B cell (primary cell): ENCODE measurements at regions not wholly inside any gene's neighbourhood (a gene's known extent, or its start where the extent isn't known, plus 50 kb on each side); places are given as distances from the start of the nearest gene placed in this dataset.

Experiments used
- CTCF ChIP-seq: fragments of 200-600 bp; IDR thresholded peaks from one replicate; pipeline ENCODE4 v1.8.0; 2022; ENCODE audit warnings: antibody characterized with exemption, mild to moderate bottlenecking
- EZH2 ChIP-seq: IDR thresholded peaks from 2 replicates; pipeline ENCODE4 v1.6.1; 2012; ENCODE audit warnings: borderline replicate concordance, low read depth, mild to moderate bottlenecking, moderate library complexity, low read length; ENCODE audit not compliant: insufficient read depth, poor library complexity, severe bottlenecking

DNA sequence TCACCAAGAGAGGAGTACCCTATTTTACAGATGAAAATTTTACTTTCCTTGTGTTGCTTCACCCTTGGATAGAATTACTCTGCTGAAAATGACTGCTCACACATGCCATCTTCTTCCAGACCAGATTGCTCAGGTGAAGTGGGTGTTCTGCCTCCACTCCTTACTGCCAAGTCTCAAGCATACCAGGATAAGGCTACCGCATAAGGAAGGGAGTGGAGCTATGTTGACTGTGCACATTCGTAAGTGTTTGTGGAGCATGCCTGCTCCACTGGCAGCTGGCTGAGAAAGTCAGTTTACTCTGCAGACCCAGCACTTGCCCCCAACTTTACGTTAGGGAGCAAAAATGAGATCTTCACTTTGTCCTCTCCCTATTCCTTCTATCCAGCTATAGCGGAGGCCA, 405.0 kb upstream of the DDX18 start:
- TF ChIP-seq CTCF (no peak), EZH2 (no peak)
